GM23338 (cell line): ENCODE measurements at regions not wholly inside any gene's neighbourhood (a gene's known extent, or its start where the extent isn't known, plus 50 kb on each side); places are given as distances from the start of the nearest gene placed in this dataset.

Source experiments
- CREB1 ChIP-seq: fragments of 250-450 bp; sonication (Bioruptor Pico); IDR thresholded peaks from 2 replicates; pipeline ENCODE4 v1.5.0; 2020; ENCODE audit warnings: low read depth, mild to moderate bottlenecking, moderate library complexity
- EZH2 ChIP-seq: fragments of 200-600 bp; sonication (generic); IDR thresholded peaks from one replicate; pipeline ENCODE4 v1.8.0; 2017; ENCODE audit warnings: antibody characterized with exemption, mild to moderate bottlenecking, low read depth; ENCODE audit not compliant: unreplicated experiment
- EZH2phosphoT487 ChIP-seq: fragments of 200-600 bp; sonication (generic); IDR thresholded peaks from one replicate; pipeline ENCODE4 v1.8.1; 2018; ENCODE audit warnings: antibody characterized with exemption; ENCODE audit not compliant: unreplicated experiment
- POLR2AphosphoS5 ChIP-seq: IDR thresholded peaks from 2 replicates; pipeline ENCODE4 v1.6.1; 2016; ENCODE audit warnings: antibody characterized with exemption, low read depth
- TF ChIP-seq, protein P1 (sequence below), 2 experiments: fragments of 200-600 bp in 1 of 2; sonication (generic) in 1 of 2; conservative IDR thresholded peaks; 2 replicates each; pipeline versions ENCODE4 v1.5.1 to v1.6.1; 2016 to 2017; ENCODE audit warnings: antibody characterized with exemption in 2 of 2, low read depth in 2 of 2, mild to moderate bottlenecking in 2 of 2, moderate library complexity in 1 of 2
- TF ChIP-seq, protein P2 (sequence below): IDR thresholded peaks from 2 replicates; pipeline ENCODE4 v1.6.1; 2016; ENCODE audit warnings: antibody characterized with exemption
- TF ChIP-seq, protein P3 (sequence below): IDR thresholded peaks from one replicate; pipeline ENCODE4 v1.6.1; 2018; ENCODE audit warnings: antibody characterized with exemption; ENCODE audit not compliant: unreplicated experiment

DNA sequence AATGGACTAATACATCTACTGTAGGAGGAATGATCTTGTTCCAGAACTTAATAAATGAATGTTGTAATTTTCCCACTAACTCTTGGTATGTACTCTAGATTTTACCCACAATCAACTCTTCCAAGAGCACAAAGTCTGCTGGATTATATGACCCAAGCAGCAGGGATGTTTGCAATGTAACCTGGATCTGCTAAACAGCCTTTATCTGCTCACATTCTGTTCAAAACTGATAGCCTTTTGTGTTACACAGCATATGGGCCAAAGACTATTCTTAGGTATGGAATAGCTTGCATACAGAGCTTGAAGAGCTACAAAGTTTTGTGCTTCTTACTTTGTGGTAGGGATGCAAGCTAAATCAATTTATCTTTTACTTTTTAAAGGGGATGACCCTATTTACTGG, 213.7 kb upstream of the DCN start:
- TF ChIP-seq POLR2AphosphoS5 = no peak
- TF ChIP-seq, protein P1, sequence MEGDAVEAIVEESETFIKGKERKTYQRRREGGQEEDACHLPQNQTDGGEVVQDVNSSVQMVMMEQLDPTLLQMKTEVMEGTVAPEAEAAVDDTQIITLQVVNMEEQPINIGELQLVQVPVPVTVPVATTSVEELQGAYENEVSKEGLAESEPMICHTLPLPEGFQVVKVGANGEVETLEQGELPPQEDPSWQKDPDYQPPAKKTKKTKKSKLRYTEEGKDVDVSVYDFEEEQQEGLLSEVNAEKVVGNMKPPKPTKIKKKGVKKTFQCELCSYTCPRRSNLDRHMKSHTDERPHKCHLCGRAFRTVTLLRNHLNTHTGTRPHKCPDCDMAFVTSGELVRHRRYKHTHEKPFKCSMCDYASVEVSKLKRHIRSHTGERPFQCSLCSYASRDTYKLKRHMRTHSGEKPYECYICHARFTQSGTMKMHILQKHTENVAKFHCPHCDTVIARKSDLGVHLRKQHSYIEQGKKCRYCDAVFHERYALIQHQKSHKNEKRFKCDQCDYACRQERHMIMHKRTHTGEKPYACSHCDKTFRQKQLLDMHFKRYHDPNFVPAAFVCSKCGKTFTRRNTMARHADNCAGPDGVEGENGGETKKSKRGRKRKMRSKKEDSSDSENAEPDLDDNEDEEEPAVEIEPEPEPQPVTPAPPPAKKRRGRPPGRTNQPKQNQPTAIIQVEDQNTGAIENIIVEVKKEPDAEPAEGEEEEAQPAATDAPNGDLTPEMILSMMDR (conservative IDR thresholded peaks at IDR 0.05; ENCODE audit: low read depth in 2 of 2) = no peak
- no peak for TF ChIP-seq CREB1
- no peak for TF ChIP-seq EZH2
- no peak for TF ChIP-seq EZH2phosphoT487
- TF ChIP-seq, protein P2, sequence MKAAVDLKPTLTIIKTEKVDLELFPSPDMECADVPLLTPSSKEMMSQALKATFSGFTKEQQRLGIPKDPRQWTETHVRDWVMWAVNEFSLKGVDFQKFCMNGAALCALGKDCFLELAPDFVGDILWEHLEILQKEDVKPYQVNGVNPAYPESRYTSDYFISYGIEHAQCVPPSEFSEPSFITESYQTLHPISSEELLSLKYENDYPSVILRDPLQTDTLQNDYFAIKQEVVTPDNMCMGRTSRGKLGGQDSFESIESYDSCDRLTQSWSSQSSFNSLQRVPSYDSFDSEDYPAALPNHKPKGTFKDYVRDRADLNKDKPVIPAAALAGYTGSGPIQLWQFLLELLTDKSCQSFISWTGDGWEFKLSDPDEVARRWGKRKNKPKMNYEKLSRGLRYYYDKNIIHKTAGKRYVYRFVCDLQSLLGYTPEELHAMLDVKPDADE = no peak
- TF ChIP-seq, protein P3, sequence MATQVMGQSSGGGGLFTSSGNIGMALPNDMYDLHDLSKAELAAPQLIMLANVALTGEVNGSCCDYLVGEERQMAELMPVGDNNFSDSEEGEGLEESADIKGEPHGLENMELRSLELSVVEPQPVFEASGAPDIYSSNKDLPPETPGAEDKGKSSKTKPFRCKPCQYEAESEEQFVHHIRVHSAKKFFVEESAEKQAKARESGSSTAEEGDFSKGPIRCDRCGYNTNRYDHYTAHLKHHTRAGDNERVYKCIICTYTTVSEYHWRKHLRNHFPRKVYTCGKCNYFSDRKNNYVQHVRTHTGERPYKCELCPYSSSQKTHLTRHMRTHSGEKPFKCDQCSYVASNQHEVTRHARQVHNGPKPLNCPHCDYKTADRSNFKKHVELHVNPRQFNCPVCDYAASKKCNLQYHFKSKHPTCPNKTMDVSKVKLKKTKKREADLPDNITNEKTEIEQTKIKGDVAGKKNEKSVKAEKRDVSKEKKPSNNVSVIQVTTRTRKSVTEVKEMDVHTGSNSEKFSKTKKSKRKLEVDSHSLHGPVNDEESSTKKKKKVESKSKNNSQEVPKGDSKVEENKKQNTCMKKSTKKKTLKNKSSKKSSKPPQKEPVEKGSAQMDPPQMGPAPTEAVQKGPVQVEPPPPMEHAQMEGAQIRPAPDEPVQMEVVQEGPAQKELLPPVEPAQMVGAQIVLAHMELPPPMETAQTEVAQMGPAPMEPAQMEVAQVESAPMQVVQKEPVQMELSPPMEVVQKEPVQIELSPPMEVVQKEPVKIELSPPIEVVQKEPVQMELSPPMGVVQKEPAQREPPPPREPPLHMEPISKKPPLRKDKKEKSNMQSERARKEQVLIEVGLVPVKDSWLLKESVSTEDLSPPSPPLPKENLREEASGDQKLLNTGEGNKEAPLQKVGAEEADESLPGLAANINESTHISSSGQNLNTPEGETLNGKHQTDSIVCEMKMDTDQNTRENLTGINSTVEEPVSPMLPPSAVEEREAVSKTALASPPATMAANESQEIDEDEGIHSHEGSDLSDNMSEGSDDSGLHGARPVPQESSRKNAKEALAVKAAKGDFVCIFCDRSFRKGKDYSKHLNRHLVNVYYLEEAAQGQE = no peak
